Nephron (organoid): ENCODE measurements at regions not wholly inside any gene's neighbourhood (a gene's known extent, or its start where the extent isn't known, plus 50 kb on each side); places are given as distances from the start of the nearest gene placed in this dataset.
"Not testable (repeated sequence)": the region's sequence is repeated elsewhere in the genome, so short reads cannot be mapped to it uniquely, and the experiment has no call there.

Experiments
- H3K27ac Mint-ChIP-seq, 3 experiments: 2 replicates each; pipeline ENCODE4 v1.8.0; 2020; ENCODE audit warnings: mixed read lengths in 3 of 3, mild to moderate bottlenecking in 2 of 3, moderate library complexity in 1 of 3
- H3K27me3 Mint-ChIP-seq: 2 replicates; pipeline ENCODE4 v1.8.0; 2021; ENCODE audit warnings: low read depth, mild to moderate bottlenecking, moderate library complexity, mixed read lengths
- H3K36me3 Mint-ChIP-seq: 2 replicates; pipeline ENCODE4 v1.8.0; 2020; ENCODE audit warnings: low read depth, mixed read lengths
- H3K4me1 Mint-ChIP-seq: 2 replicates; pipeline ENCODE4 v1.8.0; 2020; ENCODE audit warnings: mixed read lengths
- H3K4me3 Mint-ChIP-seq, 3 experiments: 2 replicates each; pipeline ENCODE4 v1.8.0; 2020; ENCODE audit warnings: mild to moderate bottlenecking in 3 of 3, mixed read lengths in 3 of 3, moderate library complexity in 2 of 3
- H3K9me3 Mint-ChIP-seq: 2 replicates; pipeline ENCODE4 v1.8.0; 2020; ENCODE audit warnings: mixed read lengths
- CTCF ChIP-seq, 3 experiments: fragments of 200-600 bp; sonication (generic); IDR thresholded peaks; one replicate each; pipeline ENCODE4 v1.5.0; 2021; ENCODE audit warnings: antibody characterized with exemption in 3 of 3; ENCODE audit not compliant: unreplicated experiment in 3 of 3

DNA sequence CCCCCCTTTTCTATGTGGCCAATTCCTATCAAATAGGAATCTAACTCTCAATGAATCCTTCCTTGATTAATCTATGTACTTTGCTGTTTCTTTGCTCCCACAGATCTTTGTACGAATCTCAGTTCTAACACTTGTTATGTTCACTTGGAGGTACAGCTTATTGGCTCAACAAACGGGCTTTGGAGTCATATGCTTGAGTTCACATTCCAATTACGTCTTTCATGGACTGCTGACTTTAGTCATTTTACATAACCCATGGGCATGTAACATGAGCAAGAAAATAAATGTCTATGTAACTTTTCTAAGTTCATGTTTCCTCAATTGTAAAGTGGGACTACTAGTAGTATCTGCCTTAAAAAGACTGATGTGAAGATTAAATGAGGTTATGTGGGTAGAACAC is 123.2 kb upstream of the TBC1D5 start:
- peaks cover 17% of the 10 kb centered on the region for H3K9me3 Mint-ChIP-seq
- H3K4me1 Mint-ChIP-seq, result no peaks in the 10 kb centered on the region
- no peaks in the 10 kb centered on the region for H3K27me3 Mint-ChIP-seq
- no peak for TF ChIP-seq CTCF (IDR thresholded peaks at IDR 0.05; ENCODE audit: unreplicated experiment in 3 of 3)
- H3K27ac Mint-ChIP-seq, result no peak overlapping the region
- H3K36me3 Mint-ChIP-seq, result peaks cover 11% of the 10 kb centered on the region
- H3K4me3 Mint-ChIP-seq, result no peak overlapping the region

DNA sequence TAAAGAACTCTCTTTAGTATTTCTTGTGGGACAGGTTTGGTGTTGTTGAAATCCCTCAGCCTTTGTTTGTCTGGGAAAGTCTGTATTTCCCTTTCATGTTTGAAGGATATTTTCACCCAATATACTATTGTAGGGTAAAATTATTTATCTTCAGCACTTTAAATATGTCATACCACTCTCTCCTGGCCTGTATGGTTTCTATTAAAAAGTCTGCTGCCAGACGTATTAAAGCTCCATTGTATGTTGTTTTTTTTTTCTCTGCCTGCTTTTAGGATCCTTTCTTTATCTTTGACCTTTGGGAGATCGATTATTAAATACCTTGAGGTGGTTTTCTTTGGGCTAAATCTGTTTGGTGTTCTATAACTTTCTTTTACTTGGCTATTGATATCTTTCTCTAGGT is 119.0 kb upstream of the TBC1D5 start:
- peak overlapping the region; percentile 6 to 65 (median 9) for H3K27ac Mint-ChIP-seq
- H3K4me1 Mint-ChIP-seq, result no peaks in the 10 kb centered on the region
- H3K4me3 Mint-ChIP-seq, result peak overlapping the region; percentile 73 to 81 (median 75)
- no peaks in the 10 kb centered on the region for H3K27me3 Mint-ChIP-seq
- TF ChIP-seq CTCF (IDR thresholded peaks at IDR 0.05; ENCODE audit: unreplicated experiment in 3 of 3), result no peak
- H3K9me3 Mint-ChIP-seq, result peaks cover 20% of the 10 kb centered on the region
- peaks cover 11% of the 10 kb centered on the region for H3K36me3 Mint-ChIP-seq

DNA sequence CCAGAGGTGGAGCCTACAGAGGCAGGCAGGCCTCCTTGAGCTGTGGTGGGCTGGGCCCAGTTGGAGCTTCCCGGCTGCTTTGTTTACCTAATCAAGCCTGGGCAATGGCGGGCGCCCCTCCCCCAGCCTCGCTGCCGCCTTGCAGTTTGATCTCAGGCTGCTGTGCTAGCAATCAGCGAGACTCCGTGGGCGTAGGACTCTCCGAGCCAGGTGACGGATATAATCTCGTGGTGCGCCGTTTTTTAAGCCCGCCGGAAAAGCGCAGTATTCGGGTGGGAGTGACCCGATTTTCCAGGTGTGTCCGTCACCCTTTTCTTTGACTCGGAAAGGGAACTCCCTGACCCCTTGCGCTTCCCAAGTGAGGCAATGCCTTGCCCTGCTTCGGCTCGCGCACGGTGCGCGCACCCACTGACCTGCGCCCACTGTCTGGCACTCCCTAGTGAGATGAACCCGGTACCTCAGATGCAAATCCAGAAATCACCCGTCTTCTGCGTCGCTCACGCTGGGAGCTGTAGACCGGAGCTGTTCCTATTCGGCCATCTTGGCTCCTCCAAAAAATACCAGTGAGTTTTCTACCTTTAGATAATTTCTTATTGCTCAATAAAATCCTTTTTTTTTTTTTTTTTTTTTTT is 118.5 kb upstream of the TBC1D5 start:
- H3K4me1 Mint-ChIP-seq, H3K27me3 Mint-ChIP-seq: not testable (repeated sequence)
- Mint-ChIP-seq H3K27ac (peak overlapping the region; percentile 6 to 92 (median 65)), H3K36me3 (peaks cover 11% of the 10 kb centered on the region), H3K9me3 (peaks cover 26% of the 10 kb centered on the region), H3K4me3 (peak overlapping the region; percentile 73 to 81 (median 75))

DNA sequence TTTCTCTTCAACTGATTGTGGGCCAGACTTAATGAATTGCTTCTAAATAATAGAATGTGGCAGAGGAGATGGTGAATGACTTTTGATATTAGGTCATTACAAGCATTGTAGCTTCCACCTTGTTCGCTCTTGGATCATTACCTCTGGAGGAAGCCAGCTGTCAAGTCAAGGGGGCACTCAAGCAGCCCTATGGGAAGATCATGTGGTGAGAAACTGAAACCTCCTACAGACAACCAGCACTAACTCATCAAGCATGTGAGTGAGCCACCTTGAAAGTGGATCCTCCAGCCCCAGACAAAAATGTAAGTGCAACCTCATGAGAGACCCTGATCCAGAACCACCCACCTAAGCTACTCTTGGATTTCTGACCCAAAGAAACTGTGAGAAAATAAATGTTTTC is 109.8 kb upstream of the TBC1D5 start:
- H3K36me3 Mint-ChIP-seq, result no peaks in the 10 kb centered on the region
- no peak overlapping the region for H3K4me3 Mint-ChIP-seq
- H3K9me3 Mint-ChIP-seq, result peaks cover 18% of the 10 kb centered on the region
- TF ChIP-seq CTCF (IDR thresholded peaks at IDR 0.05; ENCODE audit: unreplicated experiment in 3 of 3), result no peak
- H3K4me1 Mint-ChIP-seq, result peaks cover 6% of the 10 kb centered on the region
- no peaks in the 10 kb centered on the region for H3K27me3 Mint-ChIP-seq
- no peak overlapping the region for H3K27ac Mint-ChIP-seq

DNA sequence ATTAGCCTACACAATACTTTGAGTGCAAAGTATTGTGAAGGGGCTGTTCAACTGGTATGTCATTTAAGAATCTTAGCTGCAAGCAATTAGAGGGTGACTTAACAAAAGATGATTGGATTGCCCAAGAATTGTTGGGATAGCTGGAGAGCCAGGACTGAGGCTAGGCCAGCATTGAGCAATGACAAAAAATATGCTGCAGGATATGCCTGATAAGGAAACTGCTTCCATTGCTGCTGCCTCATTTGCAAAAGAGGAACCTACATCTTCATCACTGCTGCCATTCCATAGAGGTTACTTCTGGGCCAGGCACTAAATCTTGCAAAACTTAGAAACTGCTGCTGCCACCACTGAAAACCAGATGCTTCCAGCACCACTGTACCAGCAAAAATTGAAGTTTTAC is 108.0 kb upstream of the TBC1D5 start:
- H3K27me3 Mint-ChIP-seq, result no peaks in the 10 kb centered on the region
- no peak overlapping the region for H3K4me3 Mint-ChIP-seq
- no peaks in the 10 kb centered on the region for H3K36me3 Mint-ChIP-seq

GRCh38 chr3:17848102-17848501 is 105.7 kb upstream of the TBC1D5 start:
- no peak overlapping the region for H3K4me3 Mint-ChIP-seq
- peaks cover 12% of the 10 kb centered on the region for H3K4me1 Mint-ChIP-seq
- no peaks in the 10 kb centered on the region for H3K36me3 Mint-ChIP-seq
- TF ChIP-seq CTCF (IDR thresholded peaks at IDR 0.05; ENCODE audit: unreplicated experiment in 3 of 3), result no peak
- peaks cover 5% of the 10 kb centered on the region for H3K27me3 Mint-ChIP-seq
- no peaks in the 10 kb centered on the region for H3K9me3 Mint-ChIP-seq
- H3K27ac Mint-ChIP-seq, result no peak overlapping the region

More for the DNA sequence above, 108.0 kb upstream of the TBC1D5 start:
- H3K4me1 Mint-ChIP-seq, result peaks cover 12% of the 10 kb centered on the region
- peaks cover 5% of the 10 kb centered on the region for H3K9me3 Mint-ChIP-seq
- TF ChIP-seq CTCF (IDR thresholded peaks at IDR 0.05; ENCODE audit: unreplicated experiment in 3 of 3), result no peak
- H3K27ac Mint-ChIP-seq, result no peak overlapping the region
